Mesendoderm (in vitro differentiated cells): ENCODE measurements at regions not wholly inside any gene's neighbourhood (a gene's known extent, or its start where the extent isn't known, plus 50 kb on each side); places are given as distances from the start of the nearest gene placed in this dataset.

Source experiments
- DNase-seq: peaks from one replicate; pipeline ENCODE4 v3.0.0; 2013
- H2AK5ac ChIP-seq: 2 replicates; pipeline ENCODE4 v1.6.1; 2013; ENCODE audit warnings: low read length, inconsistent platforms
- H2BK120ac ChIP-seq: 2 replicates; pipeline ENCODE4 v1.6.1; 2013; ENCODE audit warnings: low read depth, mild to moderate bottlenecking, low read length, moderate library complexity, mixed read lengths
- H2BK15ac ChIP-seq: replicated peaks from 2 replicates; pipeline ENCODE4 v1.6.1; 2013; ENCODE audit warnings: low read depth, mild to moderate bottlenecking, moderate library complexity
- H2BK5ac ChIP-seq: 2 replicates; pipeline ENCODE4 v1.6.1; 2013; ENCODE audit warnings: low read length, inconsistent platforms
- H3K18ac ChIP-seq: 2 replicates; pipeline ENCODE4 v1.6.1; 2013; ENCODE audit warnings: mild to moderate bottlenecking, low read length, mixed read lengths
- H3K23ac ChIP-seq: one replicate; pipeline ENCODE4 v1.6.1; 2013; ENCODE audit warnings: low read length
- H3K27ac ChIP-seq: 2 replicates; pipeline ENCODE4 v1.5.1; 2013; ENCODE audit warnings: low read depth, mild to moderate bottlenecking, inconsistent platforms, low read length, moderate library complexity
- H3K27me3 ChIP-seq: 2 replicates; pipeline ENCODE4 v1.6.1; 2013; ENCODE audit warnings: low read length, control low read depth, mild to moderate bottlenecking, inconsistent platforms; ENCODE audit not compliant: insufficient read depth, poor library complexity
- H3K36me3 ChIP-seq: 2 replicates; pipeline ENCODE4 v1.6.1; 2013; ENCODE audit warnings: low read length, inconsistent platforms; ENCODE audit not compliant: control insufficient read depth, insufficient read depth
- H3K4ac ChIP-seq: one replicate; pipeline ENCODE4 v1.6.1; 2013; ENCODE audit warnings: low read depth, mild to moderate bottlenecking, low read length, moderate library complexity
- H3K4me1 ChIP-seq: 2 replicates; pipeline ENCODE4 v1.6.1; 2013; ENCODE audit warnings: low read depth, low read length, inconsistent platforms; ENCODE audit not compliant: control insufficient read depth
- H3K4me2 ChIP-seq: 2 replicates; pipeline ENCODE4 v1.6.1; 2013; ENCODE audit warnings: low read length
- H3K4me3 ChIP-seq: 2 replicates; pipeline ENCODE4 v1.5.1; 2013; ENCODE audit warnings: mild to moderate bottlenecking, low read length
- H3K56ac ChIP-seq: one replicate; pipeline ENCODE4 v1.6.1; 2013; ENCODE audit warnings: low read length
- H3K79me1 ChIP-seq: 2 replicates; pipeline ENCODE4 v1.6.1; 2013; ENCODE audit warnings: low read length, inconsistent platforms
- H3K79me2 ChIP-seq: 2 replicates; pipeline ENCODE4 v1.6.1; 2013; ENCODE audit warnings: mild to moderate bottlenecking, low read length; ENCODE audit not compliant: control insufficient read depth, insufficient read depth
- H3K9ac ChIP-seq: 2 replicates; pipeline ENCODE4 v1.6.1; 2013; ENCODE audit warnings: low read length, inconsistent platforms
- H4K5ac ChIP-seq: one replicate; pipeline ENCODE4 v1.6.1; 2013; ENCODE audit warnings: low read length
- H4K8ac ChIP-seq: one replicate; pipeline ENCODE4 v1.6.1; 2013; ENCODE audit warnings: low read depth, mild to moderate bottlenecking, control low read depth, low read length, moderate library complexity
- WGBS: extraction: QIAGEN DNeasy Blood & Tissue Kit; methylation state at CpG from one replicate; pipeline ENCODE4 v1.1.7; 2013; ENCODE audit warnings: low lambda C conversion rate, missing lambda C conversion rate; ENCODE audit not compliant: insufficient coverage; ENCODE audit errors: extremely low coverage; 5-methylcytosine and 5-hydroxymethylcytosine counted together

DNA sequence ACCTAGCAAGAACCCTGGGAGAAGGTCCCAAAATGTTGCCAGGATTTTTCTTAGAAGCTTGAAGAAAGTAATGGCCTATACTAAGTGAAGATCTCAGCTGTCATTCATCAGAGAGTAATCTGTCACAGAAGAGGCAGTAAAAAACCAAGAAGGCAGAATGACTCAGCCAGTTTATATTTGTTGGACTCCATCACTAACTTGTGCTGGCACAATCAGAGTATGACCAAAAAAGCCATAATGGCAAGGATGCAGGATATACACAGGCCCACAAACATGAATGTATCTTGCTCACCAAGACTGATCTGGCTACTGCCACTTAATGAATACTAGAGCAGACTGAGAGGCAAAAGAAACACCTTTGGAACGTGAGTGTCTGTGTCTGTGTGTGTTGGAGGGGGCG, 104.0 kb upstream of the POU5F2 start:
- Histone ChIP-seq H3K23ac (no peak overlapping the region), H2AK5ac (no peak overlapping the region), H3K79me1 (no peaks in the 10 kb centered on the region), H3K27ac (no peak overlapping the region), H4K8ac (no peak overlapping the region), H2BK15ac (no peak overlapping the region), H3K27me3 (no peaks in the 10 kb centered on the region), H3K4me2 (no peak overlapping the region), H3K9ac (no peak overlapping the region), H3K4me1 (no peaks in the 10 kb centered on the region), H3K56ac (no peak overlapping the region), H3K79me2 (no peaks in the 10 kb centered on the region), H3K18ac (no peak overlapping the region), H4K5ac (no peak overlapping the region), H3K36me3 (no peaks in the 10 kb centered on the region), H3K4ac (no peak overlapping the region), H2BK5ac (no peak overlapping the region), H3K4me3 (no peak overlapping the region), H2BK120ac (no peak overlapping the region)
- no CpG with 5 or more reads among the region's 2 CpGs for WGBS
- DNase-seq: no peak

DNA sequence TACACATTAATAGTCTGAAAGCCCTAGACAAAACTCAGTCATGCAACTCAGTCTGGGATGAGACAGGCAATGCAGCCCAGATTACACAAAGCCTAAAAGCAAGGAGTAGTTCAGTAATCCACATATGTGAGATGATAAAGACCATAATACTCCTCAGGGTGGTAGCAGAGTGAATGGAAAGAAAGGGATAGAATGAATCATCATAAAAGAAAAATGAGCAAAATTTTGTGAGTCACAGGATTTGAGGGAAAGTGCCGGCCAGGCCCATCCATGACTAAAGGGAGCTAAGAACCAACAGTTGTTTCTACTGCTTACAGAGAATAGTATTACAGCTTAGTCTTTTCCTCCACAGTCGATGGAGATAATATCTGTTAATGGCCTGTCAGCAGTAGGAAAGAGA, 90.0 kb upstream of the POU5F2 start:
- Histone ChIP-seq H3K27ac (no peak overlapping the region), H4K8ac (no peak overlapping the region), H4K5ac (no peak overlapping the region), H3K79me2 (no peaks in the 10 kb centered on the region), H3K27me3 (no peaks in the 10 kb centered on the region), H3K4me3 (no peak overlapping the region), H3K56ac (no peak overlapping the region), H2BK5ac (no peak overlapping the region), H3K4ac (no peak overlapping the region), H3K4me2 (no peak overlapping the region), H3K4me1 (no peaks in the 10 kb centered on the region), H3K23ac (no peak overlapping the region), H2AK5ac (no peak overlapping the region), H3K18ac (no peak overlapping the region), H3K79me1 (no peaks in the 10 kb centered on the region), H3K36me3 (no peaks in the 10 kb centered on the region), H2BK120ac (no peak overlapping the region), H2BK15ac (no peak overlapping the region), H3K9ac (no peak overlapping the region)
- no CpG with 5 or more reads among the region's 2 CpGs for WGBS
- no peak for DNase-seq

DNA sequence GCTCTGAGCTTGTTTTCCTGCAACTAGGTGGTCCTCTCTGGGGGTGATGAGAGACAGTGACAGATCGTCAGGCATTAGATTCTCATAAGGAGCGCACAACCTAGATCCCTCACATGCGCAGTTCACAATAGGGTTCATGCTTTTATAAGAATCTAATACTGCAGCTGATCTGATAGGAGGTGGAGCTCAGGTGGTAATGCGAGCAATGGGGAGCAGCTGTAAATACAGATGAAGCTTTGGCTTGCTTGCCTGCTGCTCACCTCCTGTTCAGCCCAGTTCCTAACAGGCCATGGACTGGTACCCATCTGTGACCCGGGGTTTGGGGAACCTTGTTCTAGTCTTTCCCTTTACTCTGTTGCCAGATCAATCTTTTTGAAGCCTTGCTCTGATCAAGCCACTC, 89.5 kb upstream of the POU5F2 start:
- Histone ChIP-seq H3K4me2 (no peak overlapping the region), H2BK15ac (no peak overlapping the region), H4K5ac (no peak overlapping the region), H3K23ac (no peak overlapping the region), H3K79me1 (no peaks in the 10 kb centered on the region), H3K4me3 (no peak overlapping the region), H3K4ac (no peak overlapping the region), H2BK5ac (no peak overlapping the region), H3K4me1 (no peaks in the 10 kb centered on the region), H2BK120ac (no peak overlapping the region), H3K27me3 (no peaks in the 10 kb centered on the region), H3K36me3 (no peaks in the 10 kb centered on the region), H3K27ac (no peak overlapping the region), H3K79me2 (no peaks in the 10 kb centered on the region), H3K56ac (no peak overlapping the region), H4K8ac (no peak overlapping the region), H3K18ac (no peak overlapping the region), H3K9ac (no peak overlapping the region), H2AK5ac (no peak overlapping the region)
- no peak for DNase-seq
- WGBS: no CpG with 5 or more reads among the region's 5 CpGs

DNA sequence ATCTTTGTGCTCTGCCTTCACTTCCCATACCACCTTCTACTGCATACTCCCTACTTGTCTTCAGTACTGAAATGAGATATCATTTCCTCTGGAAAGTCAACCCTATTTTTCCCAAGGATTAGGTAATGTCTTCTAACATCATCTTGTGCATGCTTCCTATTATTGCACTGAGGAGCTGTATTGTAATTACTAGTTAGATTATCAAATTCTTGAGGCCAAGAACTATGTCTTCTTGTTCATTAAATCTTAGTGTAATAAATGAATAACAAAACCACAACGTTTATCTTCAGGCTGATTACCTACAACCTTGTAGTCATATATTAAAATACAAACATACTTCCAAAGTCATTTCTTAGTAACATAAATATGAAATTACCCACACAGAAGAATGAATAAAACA, 87.9 kb upstream of the POU5F2 start:
- DNase-seq: no peak
- Histone ChIP-seq H2BK120ac (no peak overlapping the region), H4K8ac (no peak overlapping the region), H3K18ac (no peak overlapping the region), H2BK15ac (no peak overlapping the region), H3K56ac (no peak overlapping the region), H3K36me3 (no peaks in the 10 kb centered on the region), H3K4ac (no peak overlapping the region), H3K79me1 (no peaks in the 10 kb centered on the region), H2AK5ac (no peak overlapping the region), H3K27ac (no peak overlapping the region), H2BK5ac (no peak overlapping the region), H3K79me2 (no peaks in the 10 kb centered on the region), H3K27me3 (no peaks in the 10 kb centered on the region), H3K23ac (no peak overlapping the region), H3K4me1 (no peaks in the 10 kb centered on the region), H4K5ac (no peak overlapping the region), H3K4me3 (no peak overlapping the region), H3K4me2 (no peak overlapping the region), H3K9ac (no peak overlapping the region)
- WGBS: no CpG with 5 or more reads among the region's 1 CpG

DNA sequence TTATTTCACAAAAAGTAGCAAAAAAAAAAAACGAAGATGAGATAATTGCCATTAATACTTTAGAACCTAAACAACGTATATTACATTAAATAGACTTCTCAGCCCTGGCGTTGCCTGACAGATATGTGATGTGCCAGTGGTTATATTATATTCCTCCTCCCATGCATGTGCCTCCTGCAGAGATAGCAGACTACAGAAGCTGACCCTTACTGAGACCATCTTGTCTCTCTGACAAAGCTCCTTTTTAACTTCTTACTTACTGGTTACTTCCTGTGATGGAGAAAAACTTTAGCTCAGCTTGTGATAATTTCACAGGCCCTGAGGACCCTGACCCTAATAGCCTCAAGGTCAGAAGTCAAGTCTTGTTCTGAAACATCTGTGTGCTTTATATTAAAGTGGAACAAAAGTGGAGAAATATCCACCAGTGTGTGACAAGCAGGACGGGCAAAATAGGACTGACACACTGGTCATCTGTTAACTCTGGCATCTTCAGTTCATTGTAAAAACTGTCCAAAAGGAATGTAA, 80.6 kb upstream of the POU5F2 start:
- H2BK5ac ChIP-seq: no peak overlapping the region
- H3K4me1 ChIP-seq: no peaks in the 10 kb centered on the region
- no peak overlapping the region for H3K4ac ChIP-seq
- no peaks in the 10 kb centered on the region for H3K36me3 ChIP-seq
- no peaks in the 10 kb centered on the region for H3K79me2 ChIP-seq
- no CpG with 5 or more reads among the region's 4 CpGs for WGBS
- no peak overlapping the region for H2BK120ac ChIP-seq
- H3K23ac ChIP-seq: no peak overlapping the region
- H4K8ac ChIP-seq: no peak overlapping the region
- no peak overlapping the region for H2BK15ac ChIP-seq
- H3K9ac ChIP-seq: no peak overlapping the region
- no peak overlapping the region for H4K5ac ChIP-seq
- no peak overlapping the region for H3K27ac ChIP-seq
- no peaks in the 10 kb centered on the region for H3K27me3 ChIP-seq
- no peak overlapping the region for H2AK5ac ChIP-seq
- no peak overlapping the region for H3K56ac ChIP-seq
- H3K4me2 ChIP-seq: no peak overlapping the region
- H3K79me1 ChIP-seq: no peaks in the 10 kb centered on the region
- no peak for DNase-seq
- H3K4me3 ChIP-seq: no peak overlapping the region
- H3K18ac ChIP-seq: no peak overlapping the region

DNA sequence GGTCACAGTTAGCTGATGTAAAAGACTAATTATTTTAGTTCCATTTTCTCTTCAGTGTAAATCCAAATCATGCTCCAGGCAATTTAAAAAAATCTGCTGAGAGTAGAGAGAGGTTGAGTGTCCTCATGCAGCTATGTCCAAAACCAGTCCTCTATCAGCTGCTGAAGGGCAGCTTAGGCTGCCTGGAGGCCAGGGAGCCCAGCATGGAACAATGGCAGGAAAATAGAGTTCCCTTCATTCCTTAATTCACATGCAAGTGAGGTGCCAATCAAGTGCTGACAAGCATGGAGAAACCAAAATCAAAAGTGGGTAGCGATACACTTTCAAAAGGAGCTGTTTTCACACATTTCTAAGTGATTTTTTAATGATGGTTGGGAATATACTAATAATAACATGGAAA, 78.3 kb upstream of the POU5F2 start:
- no peaks in the 10 kb centered on the region for H3K79me1 ChIP-seq
- no peak overlapping the region for H3K4me3 ChIP-seq
- no peak overlapping the region for H2BK120ac ChIP-seq
- H3K4me1 ChIP-seq: no peaks in the 10 kb centered on the region
- H2BK5ac ChIP-seq: no peak overlapping the region
- H3K4me2 ChIP-seq: no peak overlapping the region
- H4K5ac ChIP-seq: no peak overlapping the region
- no peaks in the 10 kb centered on the region for H3K36me3 ChIP-seq
- no CpG with 5 or more reads among the region's 1 CpG for WGBS
- no peak overlapping the region for H3K4ac ChIP-seq
- no peak overlapping the region for H3K23ac ChIP-seq
- DNase-seq: peak; percentile 19
- H3K9ac ChIP-seq: no peak overlapping the region
- no peaks in the 10 kb centered on the region for H3K27me3 ChIP-seq
- no peak overlapping the region for H3K18ac ChIP-seq
- H4K8ac ChIP-seq: no peak overlapping the region
- no peak overlapping the region for H3K27ac ChIP-seq
- no peak overlapping the region for H3K56ac ChIP-seq
- H3K79me2 ChIP-seq: no peaks in the 10 kb centered on the region
- H2AK5ac ChIP-seq: no peak overlapping the region
- H2BK15ac ChIP-seq: no peak overlapping the region
